ENCODE measurements at regions not wholly inside any gene's neighbourhood (a gene's known extent, or its start where the extent isn't known, plus 50 kb on each side); places are given as distances from the start of the nearest gene placed in this dataset.

DNA sequence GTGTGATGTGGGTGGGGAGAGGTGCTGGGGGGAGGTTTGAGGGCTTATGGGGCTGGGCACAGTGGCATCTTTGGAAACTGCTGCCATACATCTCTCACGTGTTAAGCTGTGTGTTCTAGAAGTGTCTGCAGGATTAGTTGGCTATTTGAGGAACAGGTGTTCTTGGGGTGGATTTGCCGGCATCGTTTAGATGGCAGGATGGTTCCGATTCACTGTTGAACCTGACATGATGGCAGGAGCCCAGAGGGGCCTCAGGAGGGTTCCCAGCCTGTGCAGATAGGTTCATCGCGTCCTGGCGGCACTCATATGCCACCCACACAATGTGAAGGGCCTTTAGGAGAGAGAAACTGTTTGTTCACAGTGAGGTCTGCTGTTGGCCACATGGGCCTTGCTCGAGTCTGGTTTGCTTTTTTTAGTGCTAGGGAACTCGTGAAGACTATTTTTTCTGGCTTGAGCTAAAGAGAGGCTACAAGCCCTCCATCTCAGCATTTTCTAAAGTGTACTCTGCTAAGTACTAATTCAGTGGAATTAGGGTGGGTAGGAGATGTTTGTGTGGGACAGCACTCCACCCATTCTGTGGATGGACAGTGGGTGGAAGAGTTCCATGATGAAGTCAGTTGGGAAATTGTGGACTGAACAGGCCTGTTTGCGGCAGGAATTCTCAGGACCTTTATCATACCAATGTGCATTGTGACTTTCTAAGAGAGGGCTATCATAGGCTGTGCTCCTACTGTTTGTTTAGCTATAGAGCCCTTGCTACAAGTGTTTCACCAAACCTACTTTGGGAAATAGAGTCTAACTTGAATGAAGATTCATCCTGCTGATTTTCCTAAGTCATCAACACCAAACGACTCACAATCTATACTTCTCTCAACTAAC, 55.4 kb upstream of the PLET1 start:
- TF ChIP-seq, protein P1, sequence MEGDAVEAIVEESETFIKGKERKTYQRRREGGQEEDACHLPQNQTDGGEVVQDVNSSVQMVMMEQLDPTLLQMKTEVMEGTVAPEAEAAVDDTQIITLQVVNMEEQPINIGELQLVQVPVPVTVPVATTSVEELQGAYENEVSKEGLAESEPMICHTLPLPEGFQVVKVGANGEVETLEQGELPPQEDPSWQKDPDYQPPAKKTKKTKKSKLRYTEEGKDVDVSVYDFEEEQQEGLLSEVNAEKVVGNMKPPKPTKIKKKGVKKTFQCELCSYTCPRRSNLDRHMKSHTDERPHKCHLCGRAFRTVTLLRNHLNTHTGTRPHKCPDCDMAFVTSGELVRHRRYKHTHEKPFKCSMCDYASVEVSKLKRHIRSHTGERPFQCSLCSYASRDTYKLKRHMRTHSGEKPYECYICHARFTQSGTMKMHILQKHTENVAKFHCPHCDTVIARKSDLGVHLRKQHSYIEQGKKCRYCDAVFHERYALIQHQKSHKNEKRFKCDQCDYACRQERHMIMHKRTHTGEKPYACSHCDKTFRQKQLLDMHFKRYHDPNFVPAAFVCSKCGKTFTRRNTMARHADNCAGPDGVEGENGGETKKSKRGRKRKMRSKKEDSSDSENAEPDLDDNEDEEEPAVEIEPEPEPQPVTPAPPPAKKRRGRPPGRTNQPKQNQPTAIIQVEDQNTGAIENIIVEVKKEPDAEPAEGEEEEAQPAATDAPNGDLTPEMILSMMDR (IDR thresholded peaks at IDR 0.05; ENCODE audit: low read depth, low read length, missing input control): no peak
- TF ChIP-seq EGR1 (IDR thresholded peaks at IDR 0.05; ENCODE audit: low read depth in 2 of 2) (no peak), SP1 (IDR thresholded peaks at IDR 0.05) (no peak), GABPA (IDR thresholded peaks at IDR 0.05 in 1 of 2, conservative IDR thresholded peaks at IDR 0.05 in 1 of 2) (no peak), TAF1 (conservative IDR thresholded peaks at IDR 0.05) (no peak), RAD21 (IDR thresholded peaks at IDR 0.05) (no peak), FOXA1 (IDR thresholded peaks at IDR 0.05) (no peak), RXRA (IDR thresholded peaks at IDR 0.05) (no peak), YY1 (IDR thresholded peaks at IDR 0.05) (no peak)
- TF ChIP-seq, protein P2, sequence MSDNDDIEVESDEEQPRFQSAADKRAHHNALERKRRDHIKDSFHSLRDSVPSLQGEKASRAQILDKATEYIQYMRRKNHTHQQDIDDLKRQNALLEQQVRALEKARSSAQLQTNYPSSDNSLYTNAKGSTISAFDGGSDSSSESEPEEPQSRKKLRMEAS (IDR thresholded peaks at IDR 0.05): no peak
- TF ChIP-seq, protein P3, sequence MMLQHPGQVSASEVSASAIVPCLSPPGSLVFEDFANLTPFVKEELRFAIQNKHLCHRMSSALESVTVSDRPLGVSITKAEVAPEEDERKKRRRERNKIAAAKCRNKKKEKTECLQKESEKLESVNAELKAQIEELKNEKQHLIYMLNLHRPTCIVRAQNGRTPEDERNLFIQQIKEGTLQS (IDR thresholded peaks at IDR 0.05): no peak
- TF ChIP-seq, protein P4, sequence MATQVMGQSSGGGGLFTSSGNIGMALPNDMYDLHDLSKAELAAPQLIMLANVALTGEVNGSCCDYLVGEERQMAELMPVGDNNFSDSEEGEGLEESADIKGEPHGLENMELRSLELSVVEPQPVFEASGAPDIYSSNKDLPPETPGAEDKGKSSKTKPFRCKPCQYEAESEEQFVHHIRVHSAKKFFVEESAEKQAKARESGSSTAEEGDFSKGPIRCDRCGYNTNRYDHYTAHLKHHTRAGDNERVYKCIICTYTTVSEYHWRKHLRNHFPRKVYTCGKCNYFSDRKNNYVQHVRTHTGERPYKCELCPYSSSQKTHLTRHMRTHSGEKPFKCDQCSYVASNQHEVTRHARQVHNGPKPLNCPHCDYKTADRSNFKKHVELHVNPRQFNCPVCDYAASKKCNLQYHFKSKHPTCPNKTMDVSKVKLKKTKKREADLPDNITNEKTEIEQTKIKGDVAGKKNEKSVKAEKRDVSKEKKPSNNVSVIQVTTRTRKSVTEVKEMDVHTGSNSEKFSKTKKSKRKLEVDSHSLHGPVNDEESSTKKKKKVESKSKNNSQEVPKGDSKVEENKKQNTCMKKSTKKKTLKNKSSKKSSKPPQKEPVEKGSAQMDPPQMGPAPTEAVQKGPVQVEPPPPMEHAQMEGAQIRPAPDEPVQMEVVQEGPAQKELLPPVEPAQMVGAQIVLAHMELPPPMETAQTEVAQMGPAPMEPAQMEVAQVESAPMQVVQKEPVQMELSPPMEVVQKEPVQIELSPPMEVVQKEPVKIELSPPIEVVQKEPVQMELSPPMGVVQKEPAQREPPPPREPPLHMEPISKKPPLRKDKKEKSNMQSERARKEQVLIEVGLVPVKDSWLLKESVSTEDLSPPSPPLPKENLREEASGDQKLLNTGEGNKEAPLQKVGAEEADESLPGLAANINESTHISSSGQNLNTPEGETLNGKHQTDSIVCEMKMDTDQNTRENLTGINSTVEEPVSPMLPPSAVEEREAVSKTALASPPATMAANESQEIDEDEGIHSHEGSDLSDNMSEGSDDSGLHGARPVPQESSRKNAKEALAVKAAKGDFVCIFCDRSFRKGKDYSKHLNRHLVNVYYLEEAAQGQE (IDR thresholded peaks at IDR 0.05): no peak
- TF ChIP-seq, protein P5, sequence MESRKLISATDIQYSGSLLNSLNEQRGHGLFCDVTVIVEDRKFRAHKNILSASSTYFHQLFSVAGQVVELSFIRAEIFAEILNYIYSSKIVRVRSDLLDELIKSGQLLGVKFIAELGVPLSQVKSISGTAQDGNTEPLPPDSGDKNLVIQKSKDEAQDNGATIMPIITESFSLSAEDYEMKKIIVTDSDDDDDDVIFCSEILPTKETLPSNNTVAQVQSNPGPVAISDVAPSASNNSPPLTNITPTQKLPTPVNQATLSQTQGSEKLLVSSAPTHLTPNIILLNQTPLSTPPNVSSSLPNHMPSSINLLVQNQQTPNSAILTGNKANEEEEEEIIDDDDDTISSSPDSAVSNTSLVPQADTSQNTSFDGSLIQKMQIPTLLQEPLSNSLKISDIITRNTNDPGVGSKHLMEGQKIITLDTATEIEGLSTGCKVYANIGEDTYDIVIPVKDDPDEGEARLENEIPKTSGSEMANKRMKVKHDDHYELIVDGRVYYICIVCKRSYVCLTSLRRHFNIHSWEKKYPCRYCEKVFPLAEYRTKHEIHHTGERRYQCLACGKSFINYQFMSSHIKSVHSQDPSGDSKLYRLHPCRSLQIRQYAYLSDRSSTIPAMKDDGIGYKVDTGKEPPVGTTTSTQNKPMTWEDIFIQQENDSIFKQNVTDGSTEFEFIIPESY (IDR thresholded peaks at IDR 0.05): no peak

All from liver (tissue), 3 donors.